Heart left ventricle (tissue), 16 donors: ENCODE measurements at regions not wholly inside any gene's neighbourhood (a gene's known extent, or its start where the extent isn't known, plus 50 kb on each side); places are given as distances from the start of the nearest gene placed in this dataset.

Source experiments
- ATAC-seq, 4 donors: fragments of 200-7000 bp; cut with Tn5 transposase; one replicate each; pipeline ENCODE4 v1.9.1; 2020 to 2022; ENCODE audit warnings: moderate library complexity in 4 of 4, mild to moderate bottlenecking in 3 of 4, moderate number of reproducible peaks in 1 of 4
- DNase-seq, 5 donors: peaks; one replicate each; pipeline ENCODE4 v3.0.0-alpha.2; 2020
- H3K27ac ChIP-seq, 12 donors: fragments of 200-600 bp; sonication (generic) in 4 of 12; one replicate each; pipeline versions ENCODE4 v1.5.0 to v1.8.0; 2016 to 2022; ENCODE audit warnings: mild to moderate bottlenecking in 2 of 12
- H3K27me3 ChIP-seq, 9 donors: fragments of 200-600 bp; sonication (generic) in 2 of 9; one replicate each; pipeline versions ENCODE4 v1.5.1 to v1.8.0; 2016 to 2022; ENCODE audit warnings: mild to moderate bottlenecking in 3 of 9
- H3K36me3 ChIP-seq, 9 donors: fragments of 200-600 bp; sonication (generic) in 2 of 9; one replicate each; pipeline versions ENCODE4 v1.5.0 to v1.8.0; 2018 to 2022; ENCODE audit warnings: mild to moderate bottlenecking in 2 of 9
- H3K4me1 ChIP-seq, 12 donors: fragments of 200-600 bp; sonication (generic) in 4 of 12; one replicate each; pipeline versions ENCODE4 v1.5.0 to v1.8.0; 2016 to 2022; ENCODE audit warnings: mild to moderate bottlenecking in 3 of 12
- H3K4me3 ChIP-seq, 12 donors: fragments of 200-600 bp; sonication (generic) in 4 of 12; one replicate each; pipeline versions ENCODE4 v1.5.0 to v1.8.0; 2017 to 2022; ENCODE audit warnings: mild to moderate bottlenecking in 9 of 12, moderate library complexity in 4 of 12
- H3K9me3 ChIP-seq, 12 donors: fragments of 200-600 bp; sonication (generic) in 4 of 12; one replicate each; pipeline versions ENCODE4 v1.5.0 to v1.8.0; 2016 to 2022; ENCODE audit warnings: mild to moderate bottlenecking in 1 of 12
- POLR2A ChIP-seq, 2 donors: fragments of 450-650 bp; IDR thresholded peaks; one replicate each; pipeline ENCODE4 v1.6.1; 2017; ENCODE audit warnings: antibody characterized with exemption in 2 of 2, mild to moderate bottlenecking in 2 of 2, moderate library complexity in 2 of 2
- WGBS, 4 donors: extraction: QIAGEN DNeasy Blood & Tissue Kit in 2 of 4; methylation state at CpG; one replicate each; pipeline versions ENCODE4 v1.1.5 to v1.1.7; 2013 to 2018; 5-methylcytosine and 5-hydroxymethylcytosine counted together
- intact Hi-C, 10 donors: fragments of 100-400 bp; cut with DNase I; formaldehyde crosslinking; loops; one replicate each; pipeline versions ENCODE4 v1.11.1 to v1.14.2; 2022
- TF ChIP-seq, protein P1 (sequence below), 12 donors: fragments of 200-600 bp; sonication (generic) in 4 of 12; IDR thresholded peaks; one replicate each; pipeline versions ENCODE4 v1.5.0 to v1.8.0; 2018 to 2022; ENCODE audit warnings: antibody characterized with exemption in 12 of 12, mild to moderate bottlenecking in 5 of 12
- donor health status: ischemic (EF 13 %, LVEDD 7.1; RV severe dilation, severe dysfunction).
- donor health status: healthy with polysubstance abuse.
- donor health status: DM: no; HTN: yes; CAD: no.
- donor health status: DM: no; HTN: no; CAD: no.
- donor health status: ischemic (EF 25% LVEDD 6.9; RV normal size, moderate dysfunction).
- donor health status: ischemic (EF 25% LVEDD 5.7; RV mildly dilated, moderate dysfunction).
- donor health status: healthy.
- donor health status: DM: yes; HTN: yes; CAD: no.
- donor health status: ischemic (EF 35%, LVEDD 5.7; RV mildly dilated, moderate dysfunction).
- donor health status: nonischemic (EF 11% LVEDD 7.7; RV severe dilation, severe dysfunction).
- donor health status: DM: yes; HTN: yes; CAD: no.
- donor health status: PGD.
- donor health status: ischemic (EF 29% LVEDD 5.4; RV normal size, mild dysfunction).
- donor health status: nonischemic (EF 23%, LVEDD 6.1; RV moderate dilation, normal function).

- WGBS, 4 donors = 57 to 65% (median 61%) methylated on average over 7 of the region's 7 CpGs
- no peaks in the 10 kb centered on the region for H3K36me3 ChIP-seq
- no peaks in the 10 kb centered on the region for H3K9me3 ChIP-seq
These were observed 217.1 kb downstream of the SLC4A3 start for GRCh38 chr2:219844401-219845091.

GRCh38 chr2:219848882-219849281, 221.5 kb downstream of the SLC4A3 start:
- intact Hi-C loops = no loop called here
- Histone ChIP-seq H3K27me3 (no peaks in the 10 kb centered on the region), H3K4me3 (no peak overlapping the region), H3K4me1 (peaks cover 0 to 7% (median 0%) of the 10 kb centered on the region in 12 donors), H3K9me3 (no peaks in the 10 kb centered on the region), H3K36me3 (no peaks in the 10 kb centered on the region), H3K27ac (no peak overlapping the region)
- no peak for DNase-seq
- no peak for TF ChIP-seq POLR2A (IDR thresholded peaks at IDR 0.05)
- TF ChIP-seq, protein P1, sequence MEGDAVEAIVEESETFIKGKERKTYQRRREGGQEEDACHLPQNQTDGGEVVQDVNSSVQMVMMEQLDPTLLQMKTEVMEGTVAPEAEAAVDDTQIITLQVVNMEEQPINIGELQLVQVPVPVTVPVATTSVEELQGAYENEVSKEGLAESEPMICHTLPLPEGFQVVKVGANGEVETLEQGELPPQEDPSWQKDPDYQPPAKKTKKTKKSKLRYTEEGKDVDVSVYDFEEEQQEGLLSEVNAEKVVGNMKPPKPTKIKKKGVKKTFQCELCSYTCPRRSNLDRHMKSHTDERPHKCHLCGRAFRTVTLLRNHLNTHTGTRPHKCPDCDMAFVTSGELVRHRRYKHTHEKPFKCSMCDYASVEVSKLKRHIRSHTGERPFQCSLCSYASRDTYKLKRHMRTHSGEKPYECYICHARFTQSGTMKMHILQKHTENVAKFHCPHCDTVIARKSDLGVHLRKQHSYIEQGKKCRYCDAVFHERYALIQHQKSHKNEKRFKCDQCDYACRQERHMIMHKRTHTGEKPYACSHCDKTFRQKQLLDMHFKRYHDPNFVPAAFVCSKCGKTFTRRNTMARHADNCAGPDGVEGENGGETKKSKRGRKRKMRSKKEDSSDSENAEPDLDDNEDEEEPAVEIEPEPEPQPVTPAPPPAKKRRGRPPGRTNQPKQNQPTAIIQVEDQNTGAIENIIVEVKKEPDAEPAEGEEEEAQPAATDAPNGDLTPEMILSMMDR (IDR thresholded peaks at IDR 0.05) = no peak
- no peak for ATAC-seq
- 73 to 95% (median 80%) methylated on average over 3 of the region's 3 CpGs for WGBS, 4 donors

More at GRCh38 chr2:219844401-219845091, 217.1 kb downstream of the SLC4A3 start:
- no peak for TF ChIP-seq POLR2A (IDR thresholded peaks at IDR 0.05)
- TF ChIP-seq, protein P1 (IDR thresholded peaks at IDR 0.05) = no peak
- DNase-seq (no peak), ATAC-seq (no peak)
- Histone ChIP-seq H3K4me3 (no peak overlapping the region), H3K27ac (no peak overlapping the region), H3K4me1 (no peaks in the 10 kb centered on the region), H3K27me3 (no peaks in the 10 kb centered on the region)
- intact Hi-C loops = loop anchor here in 1 of 10 donors (5.0 kb wide), 1 partner anchor 1018 kb away; no protein-coding TSS in a partner anchor

GRCh38 chr2:219851169-219851568, 223.7 kb downstream of the SLC4A3 start:
- Histone ChIP-seq H3K36me3 (no peaks in the 10 kb centered on the region), H3K27ac (no peak overlapping the region), H3K27me3 (peaks cover 0 to 7% (median 0%) of the 10 kb centered on the region in 9 donors), H3K4me3 (no peak overlapping the region), H3K4me1 (peaks cover 0 to 7% (median 0%) of the 10 kb centered on the region in 12 donors), H3K9me3 (no peaks in the 10 kb centered on the region)
- DNase-seq (no peak), ATAC-seq (peak in 1 of 4 donors; percentile 18)
- intact Hi-C loops = no loop called here
- TF ChIP-seq, protein P1 (IDR thresholded peaks at IDR 0.05) = no peak
- TF ChIP-seq POLR2A (IDR thresholded peaks at IDR 0.05) = no peak
- 43 to 58% (median 49%) methylated on average over 5 to 6 of the region's 6 CpGs for WGBS, 4 donors

GRCh38 chr2:219851801-219852481, 224.5 kb downstream of the SLC4A3 start:
- DNase-seq (peak in 2 of 5 donors; percentile 26 to 31), ATAC-seq (peak; percentile 49 to 58 (median 51))
- peaks cover 0 to 7% (median 0%) of the 10 kb centered on the region in 12 donors for H3K4me1 ChIP-seq
- no peaks in the 10 kb centered on the region for H3K9me3 ChIP-seq
- TF ChIP-seq, protein P1 (IDR thresholded peaks at IDR 0.05) = no peak
- TF ChIP-seq POLR2A (IDR thresholded peaks at IDR 0.05) = no peak
- intact Hi-C loops = no loop called here
- H3K27ac ChIP-seq = no peak overlapping the region
- peak overlapping the region in 9 of 12 donors; percentile 17 to 41 (median 32) for H3K4me3 ChIP-seq
- 25 to 36% (median 28%) methylated on average over 14 to 22 of the region's 22 CpGs for WGBS, 4 donors
- no peaks in the 10 kb centered on the region for H3K36me3 ChIP-seq
- peaks cover 0 to 7% (median 0%) of the 10 kb centered on the region in 9 donors for H3K27me3 ChIP-seq
